MM.1S (cell line): ENCODE measurements at regions not wholly inside any gene's neighbourhood (a gene's known extent, or its start where the extent isn't known, plus 50 kb on each side); places are given as distances from the start of the nearest gene placed in this dataset.

Source experiments
- EZH2 ChIP-seq: fragments of 300-600 bp; sonication (generic); optimal IDR thresholded peaks from 2 replicates; pipeline ENCODE3; 2017; ENCODE audit warnings: low read depth, mild to moderate bottlenecking, antibody characterized with exemption, low read length, mixed read lengths
- EZH2phosphoT487 ChIP-seq: fragments of 300-600 bp; sonication (generic); IDR thresholded peaks from 2 replicates; pipeline ENCODE4 v1.6.1; 2018; ENCODE audit warnings: antibody characterized with exemption, low read length
- TF ChIP-seq, protein P1 (sequence below): fragments of 300-600 bp; sonication (generic); IDR thresholded peaks from 2 replicates; pipeline ENCODE4 v1.5.1; 2016; ENCODE audit warnings: antibody characterized with exemption, low read length, mixed read lengths

- TF ChIP-seq, protein P1, sequence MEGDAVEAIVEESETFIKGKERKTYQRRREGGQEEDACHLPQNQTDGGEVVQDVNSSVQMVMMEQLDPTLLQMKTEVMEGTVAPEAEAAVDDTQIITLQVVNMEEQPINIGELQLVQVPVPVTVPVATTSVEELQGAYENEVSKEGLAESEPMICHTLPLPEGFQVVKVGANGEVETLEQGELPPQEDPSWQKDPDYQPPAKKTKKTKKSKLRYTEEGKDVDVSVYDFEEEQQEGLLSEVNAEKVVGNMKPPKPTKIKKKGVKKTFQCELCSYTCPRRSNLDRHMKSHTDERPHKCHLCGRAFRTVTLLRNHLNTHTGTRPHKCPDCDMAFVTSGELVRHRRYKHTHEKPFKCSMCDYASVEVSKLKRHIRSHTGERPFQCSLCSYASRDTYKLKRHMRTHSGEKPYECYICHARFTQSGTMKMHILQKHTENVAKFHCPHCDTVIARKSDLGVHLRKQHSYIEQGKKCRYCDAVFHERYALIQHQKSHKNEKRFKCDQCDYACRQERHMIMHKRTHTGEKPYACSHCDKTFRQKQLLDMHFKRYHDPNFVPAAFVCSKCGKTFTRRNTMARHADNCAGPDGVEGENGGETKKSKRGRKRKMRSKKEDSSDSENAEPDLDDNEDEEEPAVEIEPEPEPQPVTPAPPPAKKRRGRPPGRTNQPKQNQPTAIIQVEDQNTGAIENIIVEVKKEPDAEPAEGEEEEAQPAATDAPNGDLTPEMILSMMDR: no peak
- TF ChIP-seq EZH2 (no peak), EZH2phosphoT487 (no peak)
Measured at GRCh38 chr1:4573526-4573925, 80.9 kb upstream of the AJAP1 start.
